HG03442 (cell line): ENCODE measurements at regions not wholly inside any gene's neighbourhood (a gene's known extent, or its start where the extent isn't known, plus 50 kb on each side); places are given as distances from the start of the nearest gene placed in this dataset.
"Not testable (repeated sequence)": the region's sequence is repeated elsewhere in the genome, so short reads cannot be mapped to it uniquely, and the experiment has no call there.

Experiments used
- ATAC-seq: cut with Tn5 transposase; IDR thresholded peaks from one replicate; pipeline ENCODE4 v1.9.1; 2021; ENCODE audit warnings: mild to moderate bottlenecking, moderate library complexity; ENCODE audit not compliant: unreplicated experiment

GRCh38 chr12:76292891-76293290 is 55.3 kb downstream of the BBS10 start:
- not testable (repeated sequence) for ATAC-seq

GRCh38 chr12:76292305-76292704 is 55.9 kb downstream of the BBS10 start:
- not testable (repeated sequence) for ATAC-seq

- no peak for ATAC-seq
Measured at GRCh38 chr12:76290963-76291859, 57.0 kb downstream of the BBS10 start.

- no peak for ATAC-seq
Measured at GRCh38 chr12:76288218-76288617, 60.0 kb downstream of the BBS10 start.

GRCh38 chr12:76284816-76285750 is 63.1 kb downstream of the BBS10 start:
- no peak for ATAC-seq

- no peak for ATAC-seq
Measured at GRCh38 chr12:76282744-76283143, 65.5 kb downstream of the BBS10 start.

GRCh38 chr12:76277480-76277879 is 70.7 kb downstream of the BBS10 start:
- ATAC-seq: no peak

- no peak for ATAC-seq
Measured at GRCh38 chr12:76276499-76277151, 71.6 kb downstream of the BBS10 start.

- no peak for ATAC-seq
Measured at GRCh38 chr12:76275511-76276093, 72.6 kb downstream of the BBS10 start.

GRCh38 chr12:76274420-76275083 is 73.7 kb downstream of the BBS10 start:
- no peak for ATAC-seq

GRCh38 chr12:76272287-76272686 is 75.9 kb downstream of the BBS10 start:
- ATAC-seq: no peak

- no peak for ATAC-seq
Measured at GRCh38 chr12:76270657-76271358, 77.4 kb downstream of the BBS10 start.

GRCh38 chr12:76268267-76268666 is 79.9 kb downstream of the BBS10 start:
- ATAC-seq: no peak

GRCh38 chr12:76266797-76267196 is 81.4 kb downstream of the BBS10 start:
- ATAC-seq: no peak

GRCh38 chr12:76265424-76266180 is 82.6 kb downstream of the BBS10 start:
- ATAC-seq: no peak

- ATAC-seq: no peak
Measured at GRCh38 chr12:76264611-76265012, 83.6 kb downstream of the BBS10 start.

- no peak for ATAC-seq
Measured at GRCh38 chr12:76263696-76264095, 84.5 kb downstream of the BBS10 start.

- no peak for ATAC-seq
Measured at GRCh38 chr12:76260390-76260748, 87.8 kb downstream of the BBS10 start.
